H1 (cell line): ENCODE measurements at regions not wholly inside any gene's neighbourhood (a gene's known extent, or its start where the extent isn't known, plus 50 kb on each side); places are given as distances from the start of the nearest gene placed in this dataset.

Source experiments
- CTCF ChIA-PET: fragments of 300-600 bp; sonication (Branson Sonifier 250); formaldehyde crosslinking; loops from one replicate; lab custom pipeline; 2021; ENCODE audit not compliant: partially characterized antibody; lab: Charles Lee
- POLR2A ChIA-PET: fragments of 300-600 bp; sonication (Branson Sonifier 250); formaldehyde crosslinking; loops from one replicate; lab custom pipeline; 2021; ENCODE audit warnings: inconsistent platforms; ENCODE audit not compliant: partially characterized antibody; lab: Charles Lee
- DNase-seq, 2 experiments: peaks; one replicate each; pipeline versions ENCODE4 v3.0.0 to v3.0.0-alpha.2; 2010 to 2022; ENCODE audit warnings: low spot score in 2 of 2, low read depth in 1 of 2, mixed read lengths in 1 of 2
- FAIRE-seq: peaks from 2 replicates; lab custom pipeline; 2011; peaks lifted over from hg19 to GRCh38; lab: Jason Lieb, UNC
- H2AFZ ChIP-seq: 2 replicates; pipeline ENCODE4 v1.8.1; 2012; ENCODE audit warnings: low read length, inconsistent platforms
- H2AK5ac ChIP-seq: 2 replicates; pipeline ENCODE4 v1.6.1; 2013; ENCODE audit warnings: low read depth, low read length
- H2BK120ac ChIP-seq: replicated peaks from 2 replicates; pipeline ENCODE3; 2013; ENCODE audit warnings: low read depth, low read length, inconsistent platforms
- H2BK12ac ChIP-seq: 2 replicates; pipeline ENCODE4 v1.6.1; 2013; ENCODE audit warnings: low read depth, low read length
- H2BK15ac ChIP-seq: 2 replicates; pipeline ENCODE4 v1.6.1; 2013; ENCODE audit warnings: low read length
- H2BK20ac ChIP-seq: 2 replicates; pipeline ENCODE4 v1.6.1; 2013; ENCODE audit warnings: low read length
- H2BK5ac ChIP-seq: 2 replicates; pipeline ENCODE4 v1.6.1; 2013; ENCODE audit warnings: low read depth, low read length
- H3K14ac ChIP-seq: 2 replicates; pipeline ENCODE4 v1.6.1; 2013; ENCODE audit warnings: inconsistent platforms; ENCODE audit not compliant: insufficient read length
- H3K18ac ChIP-seq: 2 replicates; pipeline ENCODE4 v1.6.1; 2013; ENCODE audit warnings: low read length; ENCODE audit errors: extremely low read depth
- H3K23ac ChIP-seq: 2 replicates; pipeline ENCODE4 v1.6.1; 2013; ENCODE audit warnings: inconsistent platforms; ENCODE audit not compliant: insufficient read length
- H3K23me2 ChIP-seq: 2 replicates; pipeline ENCODE4 v1.6.1; 2013; ENCODE audit warnings: low read depth, low read length
- H3K27ac ChIP-seq: 2 replicates; pipeline ENCODE4 v1.6.1; 2011; ENCODE audit warnings: low read depth, low read length, inconsistent platforms
- H3K27me3 ChIP-seq, 4 experiments: replicated peaks in 1 of 4; 1 replicate in 1 of 4; 2 replicates in 3 of 4; pipeline versions ENCODE4 v1.6.1 to v1.8.1; 2011 to 2013; ENCODE audit warnings: low read length in 3 of 4, mild to moderate bottlenecking in 3 of 4, inconsistent platforms in 2 of 4, mixed read lengths in 2 of 4, moderate library complexity in 1 of 4; ENCODE audit not compliant: control insufficient read depth in 3 of 4, insufficient read depth in 3 of 4; ENCODE audit errors: extremely low read depth in 1 of 4
- H3K36me3 ChIP-seq, 4 experiments: 2 replicates each; pipeline versions ENCODE4 v1.6.1 to v1.8.1; 2011 to 2013; ENCODE audit warnings: mild to moderate bottlenecking in 4 of 4, low read length in 3 of 4, moderate library complexity in 2 of 4, control low read depth in 1 of 4, inconsistent platforms in 1 of 4; ENCODE audit not compliant: insufficient read depth in 4 of 4, control insufficient read depth in 2 of 4
- H3K4ac ChIP-seq: replicated peaks from 2 replicates; pipeline ENCODE3; 2013; ENCODE audit warnings: low read length, low read depth, mixed read lengths, inconsistent platforms; ENCODE audit not compliant: insufficient read length
- H3K4me1 ChIP-seq, 4 experiments: replicated peaks in 1 of 4; 1 replicate in 1 of 4; 2 replicates in 3 of 4; pipeline versions ENCODE4 v1.6.1 to v1.8.1; 2011 to 2013; ENCODE audit warnings: low read length in 3 of 4, inconsistent platforms in 2 of 4, mixed read lengths in 1 of 4; ENCODE audit not compliant: insufficient read depth in 4 of 4, control insufficient read depth in 3 of 4
- H3K4me2 ChIP-seq, 2 experiments: 2 replicates each; pipeline versions ENCODE4 v1.6.1 to v1.8.1; 2011 to 2013; ENCODE audit warnings: low read depth in 2 of 2, low read length in 2 of 2, control low read depth in 1 of 2, inconsistent platforms in 1 of 2, mild to moderate bottlenecking in 1 of 2; ENCODE audit not compliant: insufficient read depth in 1 of 2
- H3K4me3 ChIP-seq, 4 experiments: fragments of 200-600, 300-600 bp in 1 of 4; sonication (generic), shearing (Covaris generic), sonication (Bioruptor Twin) in 1 of 4; 2 replicates each; pipeline versions ENCODE4 v1.5.1 to v1.8.1; 2011 to 2016; ENCODE audit warnings: low read length in 4 of 4, low read depth in 3 of 4, control low read depth in 2 of 4, inconsistent platforms in 2 of 4, mild to moderate bottlenecking in 2 of 4, mixed read lengths in 1 of 4, moderate library complexity in 1 of 4; ENCODE audit not compliant: insufficient read depth in 2 of 4; ENCODE audit errors: extremely low read depth in 1 of 4
- H3K56ac ChIP-seq: replicated peaks from 2 replicates; pipeline ENCODE3; 2013; ENCODE audit warnings: low read depth, mild to moderate bottlenecking, mixed read lengths, low read length, inconsistent platforms; ENCODE audit not compliant: insufficient read length
- H3K79me1 ChIP-seq: 2 replicates; pipeline ENCODE4 v1.6.1; 2013; ENCODE audit warnings: low read depth, low read length, control low read depth
- H3K79me2 ChIP-seq, 2 experiments: 2 replicates each; pipeline versions ENCODE4 v1.6.1 to v1.8.1; 2012 to 2013; ENCODE audit warnings: low read length in 2 of 2, mild to moderate bottlenecking in 2 of 2, inconsistent platforms in 1 of 2; ENCODE audit not compliant: insufficient read depth in 2 of 2, control insufficient read depth in 1 of 2
- H3K9ac ChIP-seq, 4 experiments: replicated peaks in 1 of 4; 1 replicate in 1 of 4; 2 replicates in 3 of 4; pipeline versions ENCODE4 v1.6.1 to v1.8.1; 2011 to 2013; ENCODE audit warnings: low read depth in 3 of 4, low read length in 3 of 4, control low read depth in 2 of 4, mild to moderate bottlenecking in 2 of 4, moderate library complexity in 2 of 4, inconsistent platforms in 1 of 4; ENCODE audit errors: extremely low read depth in 1 of 4
- H3K9me3 ChIP-seq, 2 experiments: 2 replicates each; pipeline versions ENCODE4 v1.6.1 to v1.8.1; 2012 to 2013; ENCODE audit warnings: mild to moderate bottlenecking in 2 of 2, moderate library complexity in 2 of 2, control low read depth in 1 of 2, inconsistent platforms in 1 of 2, low read depth in 1 of 2, low read length in 1 of 2, mixed read lengths in 1 of 2; ENCODE audit not compliant: insufficient read depth in 2 of 2
- H4K20me1 ChIP-seq, 2 experiments: replicated peaks in 1 of 2; 2 replicates each; pipeline versions ENCODE3 to v1.8.1; 2011 to 2013; ENCODE audit warnings: inconsistent platforms in 2 of 2, low read length in 2 of 2, mild to moderate bottlenecking in 1 of 2; ENCODE audit not compliant: insufficient read depth in 2 of 2, control insufficient read depth in 1 of 2
- H4K5ac ChIP-seq: 2 replicates; pipeline ENCODE4 v1.6.1; 2013; ENCODE audit warnings: low read length, low read depth, mixed read lengths, inconsistent platforms; ENCODE audit not compliant: insufficient read length
- H4K8ac ChIP-seq: 2 replicates; pipeline ENCODE4 v1.8.0; 2013; ENCODE audit warnings: mild to moderate bottlenecking, moderate library complexity, low read length, inconsistent platforms; ENCODE audit not compliant: insufficient read depth; ENCODE audit errors: extremely low read depth
- H4K91ac ChIP-seq: replicated peaks from 2 replicates; pipeline ENCODE3; 2013; ENCODE audit warnings: low read length, mixed read lengths, inconsistent platforms; ENCODE audit not compliant: insufficient read length
- ASH2L ChIP-seq: fragments of 200-600, 300-600 bp; sonication (generic); IDR thresholded peaks from one replicate; pipeline ENCODE4 v1.7.1; 2017; ENCODE audit warnings: low read length
- CHD2 ChIP-seq: IDR thresholded peaks from 2 replicates; pipeline ENCODE4 v1.6.1; 2012; ENCODE audit warnings: low read length, improper control_type of control experiment
- EZH2 ChIP-seq: fragments of 200-600 bp; sonication (generic); IDR thresholded peaks from 2 replicates; pipeline ENCODE4 v1.7.1; 2012; ENCODE audit warnings: low read depth, mild to moderate bottlenecking, moderate library complexity, low read length, inconsistent platforms; ENCODE audit not compliant: severe bottlenecking
- GABPA ChIP-seq: IDR thresholded peaks from 2 replicates; pipeline ENCODE4 v1.6.1; 2011; ENCODE audit warnings: mild to moderate bottlenecking, low read length, moderate library complexity, borderline replicate concordance; ENCODE audit not compliant: insufficient read depth
- HDAC6 ChIP-seq: IDR thresholded peaks from one replicate; pipeline ENCODE4 v1.7.1; 2012; ENCODE audit warnings: low read depth, mild to moderate bottlenecking, inconsistent platforms, low read length, moderate library complexity
- JUND ChIP-seq: IDR thresholded peaks from 2 replicates; pipeline ENCODE4 v1.6.1; 2011; ENCODE audit warnings: mild to moderate bottlenecking, improper control_type of control experiment, low read length
- KDM4A ChIP-seq: IDR thresholded peaks from one replicate; pipeline ENCODE4 v1.7.1; 2012; ENCODE audit warnings: low read depth, mild to moderate bottlenecking, moderate library complexity, low read length, inconsistent platforms; ENCODE audit not compliant: severe bottlenecking
- KDM5A ChIP-seq: fragments of 200-600 bp; IDR thresholded peaks from 2 replicates; pipeline ENCODE4 v1.7.1; 2012; ENCODE audit warnings: mild to moderate bottlenecking, low read length, inconsistent platforms, mixed read lengths
- RFX5 ChIP-seq: IDR thresholded peaks from 2 replicates; pipeline ENCODE4 v1.6.1; 2011; ENCODE audit warnings: low read depth, low read length, improper control_type of control experiment, borderline replicate concordance
- SAP30 ChIP-seq: fragments of 300-600 bp; sonication (generic); IDR thresholded peaks from 2 replicates; pipeline ENCODE4 v1.7.1; 2012; ENCODE audit warnings: low read length, moderate library complexity, mild to moderate bottlenecking, inconsistent platforms; ENCODE audit not compliant: insufficient read depth, insufficient replicate concordance
- SIN3A ChIP-seq, 2 experiments: IDR thresholded peaks in 1 of 2; conservative IDR thresholded peaks in 1 of 2; 2 replicates each; pipeline ENCODE4 v1.6.1; 2011 to 2012; ENCODE audit warnings: low read length in 2 of 2, improper control_type of control experiment in 1 of 2, low read depth in 1 of 2, mild to moderate bottlenecking in 1 of 2
- SIRT6 ChIP-seq: IDR thresholded peaks from one replicate; pipeline ENCODE4 v1.7.1; 2012; ENCODE audit warnings: low read length, inconsistent platforms
- SUZ12 ChIP-seq: fragments of 200-600 bp; sonication (generic); IDR thresholded peaks from 2 replicates; pipeline ENCODE4 v1.6.1; 2012; ENCODE audit warnings: mild to moderate bottlenecking, inconsistent platforms, low read length, moderate library complexity, mixed read lengths
- WGBS, 2 experiments: shearing (Covaris generic) in 1 of 2; methylation state at CpG; one replicate each; pipeline versions ENCODE4 v1.1.6 to v1.1.7; 2013 to 2015; ENCODE audit warnings: low lambda C conversion rate in 2 of 2, mixed read lengths in 2 of 2, inconsistent platforms in 1 of 2, low coverage in 1 of 2, missing lambda C conversion rate in 1 of 2; ENCODE audit not compliant: insufficient replicate concordance in 2 of 2, insufficient coverage in 1 of 2, insufficient read length in 1 of 2; ENCODE audit errors: extremely low coverage in 1 of 2, missing lambda C conversion rate in 1 of 2; 5-methylcytosine and 5-hydroxymethylcytosine counted together
- TF ChIP-seq, protein P1 (sequence below): IDR thresholded peaks from 2 replicates; pipeline ENCODE4 v1.6.1; 2011; ENCODE audit warnings: low read depth, mild to moderate bottlenecking, low read length; ENCODE audit not compliant: insufficient read depth

DNA sequence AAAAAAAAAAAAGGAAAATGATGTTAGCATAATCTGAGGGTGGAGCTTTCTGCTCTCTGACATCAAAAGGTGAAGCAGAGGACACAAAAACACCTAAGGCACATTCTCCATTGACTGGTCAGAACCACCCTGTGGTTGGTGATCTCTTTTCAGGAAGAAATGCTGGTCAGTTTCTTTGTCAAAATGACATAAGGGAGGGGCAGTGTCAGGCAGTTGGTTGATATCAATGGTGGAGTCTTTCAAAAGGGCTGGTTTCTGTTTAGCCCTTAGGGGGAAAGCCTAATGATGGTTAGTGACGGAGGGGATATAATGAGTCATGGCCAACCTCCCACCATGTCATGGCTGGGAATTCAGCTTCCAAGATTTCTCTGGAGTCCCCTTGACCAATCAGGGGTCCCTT lies 185.9 kb upstream of the GBE1 start:
- Histone ChIP-seq H4K5ac (no peak overlapping the region), H3K4me3 (no peak overlapping the region), H4K91ac (no peak overlapping the region), H3K27ac (no peak overlapping the region), H3K18ac (no peak overlapping the region), H3K56ac (no peak overlapping the region), H3K23ac (no peak overlapping the region), H2BK5ac (no peak overlapping the region), H3K14ac (no peak overlapping the region), H3K9ac (no peak overlapping the region), H3K23me2 (no peaks in the 10 kb centered on the region), H3K4ac (no peak overlapping the region), H3K9me3 (peaks cover 0 to 4% of the 10 kb centered on the region in 2 experiments; a peak in 1 of 4 replicates), H2BK20ac (no peak overlapping the region), H4K8ac (no peak overlapping the region), H3K79me2 (no peaks in the 10 kb centered on the region), H3K36me3 (no peaks in the 10 kb centered on the region), H2BK120ac (no peak overlapping the region), H3K4me2 (no peak overlapping the region), H2BK15ac (no peak overlapping the region), H2BK12ac (no peak overlapping the region), H3K4me1 (no peaks in the 10 kb centered on the region), H2AK5ac (no peak overlapping the region), H4K20me1 (no peaks in the 10 kb centered on the region), H3K27me3 (no peaks in the 10 kb centered on the region), H2AFZ (no peak overlapping the region), H3K79me1 (no peaks in the 10 kb centered on the region)
- ChIA-PET POLR2A (no interaction called here), CTCF (interaction anchor here (1.0 kb wide), 2 partner anchors 17 to 50 kb away, joined by 3 to 4 read pairs; no protein-coding TSS in a partner anchor)
- WGBS, 2 experiments, result 100% methylated on average over 1 of the region's 1 CpG; no CpG with 5 or more reads in 1 of the 2 experiments
- FAIRE-seq (no peak), DNase-seq (no peak)
- no peak for TF ChIP-seq RFX5
- TF ChIP-seq JUND, result no peak
- TF ChIP-seq SIN3A (conservative IDR thresholded peaks at IDR 0.05 in 1 of 2, IDR thresholded peaks at IDR 0.05 in 1 of 2; ENCODE audit: low read depth in 1 of 2, low read length in 2 of 2), result no peak
- no peak for TF ChIP-seq GABPA
- TF ChIP-seq CHD2, result no peak
- TF ChIP-seq HDAC6, result no peak
- TF ChIP-seq ASH2L, result no peak
- TF ChIP-seq EZH2, result no peak
- no peak for TF ChIP-seq SIRT6
- no peak for TF ChIP-seq KDM5A
- no peak for TF ChIP-seq KDM4A
- TF ChIP-seq SAP30, result no peak
- TF ChIP-seq, protein P1, sequence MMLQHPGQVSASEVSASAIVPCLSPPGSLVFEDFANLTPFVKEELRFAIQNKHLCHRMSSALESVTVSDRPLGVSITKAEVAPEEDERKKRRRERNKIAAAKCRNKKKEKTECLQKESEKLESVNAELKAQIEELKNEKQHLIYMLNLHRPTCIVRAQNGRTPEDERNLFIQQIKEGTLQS, result no peak
- TF ChIP-seq SUZ12, result no peak
